H9 (cell line): ENCODE measurements at regions not wholly inside any gene's neighbourhood (a gene's known extent, or its start where the extent isn't known, plus 50 kb on each side); places are given as distances from the start of the nearest gene placed in this dataset.
A peak's percentile ranks its signal among the peaks of the same experiment; 100 is the strongest.

Experiments
- DNase-seq: peaks from one replicate; pipeline ENCODE4 v3.0.0-alpha.2; 2017
- H2AFZ ChIP-seq: one replicate; pipeline ENCODE4 v1.6.1; 2013; ENCODE audit warnings: mild to moderate bottlenecking, low read length, control low read depth, moderate library complexity
- H2AK5ac ChIP-seq: 2 replicates; pipeline ENCODE4 v1.6.1; 2013; ENCODE audit warnings: low read length, control low read depth, mixed read lengths; ENCODE audit not compliant: insufficient read length
- H2BK120ac ChIP-seq: one replicate; pipeline ENCODE4 v1.6.1; 2013; ENCODE audit warnings: low read depth, mild to moderate bottlenecking, low read length, control low read depth, inconsistent platforms; ENCODE audit not compliant: poor library complexity, severe bottlenecking
- H2BK12ac ChIP-seq: 2 replicates; pipeline ENCODE4 v1.6.1; 2013; ENCODE audit warnings: low read length, control low read depth, mixed read lengths, low read depth; ENCODE audit not compliant: insufficient read length
- H2BK15ac ChIP-seq: 2 replicates; pipeline ENCODE4 v1.6.1; 2013; ENCODE audit warnings: low read depth, low read length, control low read depth
- H2BK20ac ChIP-seq: one replicate; pipeline ENCODE4 v1.6.1; 2013; ENCODE audit warnings: low read depth, mild to moderate bottlenecking, low read length, control low read depth, inconsistent platforms; ENCODE audit not compliant: poor library complexity, severe bottlenecking
- H2BK5ac ChIP-seq: 2 replicates; pipeline ENCODE4 v1.6.1; 2013; ENCODE audit warnings: low read length, control low read depth, mixed read lengths; ENCODE audit not compliant: insufficient read length
- H3K14ac ChIP-seq: 2 replicates; pipeline ENCODE4 v1.6.1; 2013; ENCODE audit warnings: low read length, control low read depth; ENCODE audit not compliant: insufficient read depth
- H3K18ac ChIP-seq: 2 replicates; pipeline ENCODE4 v1.6.1; 2013; ENCODE audit warnings: low read depth, mild to moderate bottlenecking, mixed read lengths, low read length, control low read depth; ENCODE audit not compliant: insufficient read length
- H3K23ac ChIP-seq: 2 replicates; pipeline ENCODE4 v1.6.1; 2013; ENCODE audit warnings: low read length, control low read depth, mixed read lengths, low read depth; ENCODE audit not compliant: insufficient read length
- H3K23me2 ChIP-seq: 2 replicates; pipeline ENCODE4 v1.6.1; 2013; ENCODE audit warnings: low read depth, mild to moderate bottlenecking, mixed read lengths, low read length, control low read depth; ENCODE audit not compliant: insufficient read length, poor library complexity, severe bottlenecking
- H3K27ac ChIP-seq: 2 replicates; pipeline ENCODE4 v1.5.1; 2013; ENCODE audit warnings: low read length, control low read depth, mixed read lengths, low read depth; ENCODE audit not compliant: insufficient read length
- H3K27me3 ChIP-seq: 2 replicates; pipeline ENCODE4 v1.6.1; 2013; ENCODE audit warnings: low read length, control low read depth, inconsistent platforms; ENCODE audit not compliant: insufficient read depth
- H3K4ac ChIP-seq: 2 replicates; pipeline ENCODE4 v1.6.1; 2013; ENCODE audit warnings: low read depth, mild to moderate bottlenecking, control low read depth, inconsistent platforms, low read length, moderate library complexity
- H3K4me1 ChIP-seq: 2 replicates; pipeline ENCODE4 v1.6.1; 2013; ENCODE audit warnings: low read length, control low read depth, inconsistent platforms; ENCODE audit not compliant: insufficient read depth
- H3K4me2 ChIP-seq: 2 replicates; pipeline ENCODE4 v1.6.1; 2013; ENCODE audit warnings: low read length, control low read depth, mixed read lengths; ENCODE audit not compliant: insufficient read length, insufficient read depth
- H3K56ac ChIP-seq: 2 replicates; pipeline ENCODE4 v1.6.1; 2013; ENCODE audit warnings: low read depth, mild to moderate bottlenecking, mixed read lengths, low read length, control low read depth; ENCODE audit not compliant: insufficient read length
- H3K79me1 ChIP-seq: 2 replicates; pipeline ENCODE4 v1.6.1; 2013; ENCODE audit warnings: low read depth, mild to moderate bottlenecking, moderate library complexity, low read length, control low read depth, inconsistent platforms; ENCODE audit not compliant: insufficient read depth, poor library complexity, severe bottlenecking
- H3K79me2 ChIP-seq: 2 replicates; pipeline ENCODE4 v1.6.1; 2013; ENCODE audit warnings: low read length, control low read depth, inconsistent platforms; ENCODE audit not compliant: insufficient read depth
- H3K9ac ChIP-seq: 2 replicates; pipeline ENCODE4 v1.6.1; 2013; ENCODE audit warnings: low read length, control low read depth, mixed read lengths; ENCODE audit not compliant: insufficient read length; ENCODE audit errors: extremely low read depth
- H3K9me3 ChIP-seq: one replicate; pipeline ENCODE4 v1.6.1; 2013; ENCODE audit warnings: low read depth, low read length, inconsistent platforms; ENCODE audit not compliant: control insufficient read depth
- H3T11ph ChIP-seq: one replicate; pipeline ENCODE4 v1.6.1; 2013; ENCODE audit warnings: mild to moderate bottlenecking, low read length, control low read depth, inconsistent platforms
- H4K20me1 ChIP-seq: one replicate; pipeline ENCODE4 v1.6.1; 2013; ENCODE audit not compliant: control insufficient read depth, insufficient read length, insufficient read depth
- H4K5ac ChIP-seq: 2 replicates; pipeline ENCODE4 v1.6.1; 2013; ENCODE audit warnings: low read depth, mild to moderate bottlenecking, mixed read lengths, low read length, control low read depth; ENCODE audit not compliant: insufficient read length
- H4K8ac ChIP-seq: replicated peaks from 2 replicates; pipeline ENCODE4 v1.6.1; 2013; ENCODE audit warnings: low read length, control low read depth, mixed read lengths, low read depth; ENCODE audit not compliant: insufficient read length
- H4K91ac ChIP-seq: 2 replicates; pipeline ENCODE4 v1.6.1; 2013; ENCODE audit warnings: low read depth, mild to moderate bottlenecking, moderate library complexity, mixed read lengths, low read length, control low read depth; ENCODE audit not compliant: insufficient read length
- H3K27ac Mint-ChIP-seq, 3 experiments: 2 replicates in 2 of 3; 3 replicates in 1 of 3; pipeline ENCODE4 v1.8.0; 2020 to 2021; ENCODE audit warnings: mixed read lengths in 3 of 3, mild to moderate bottlenecking in 1 of 3, moderate library complexity in 1 of 3
- H3K27me3 Mint-ChIP-seq: 2 replicates; pipeline ENCODE4 v1.8.0; 2021; ENCODE audit warnings: low read depth, mild to moderate bottlenecking, moderate library complexity, mixed read lengths
- H3K36me3 Mint-ChIP-seq, 3 experiments: 2 replicates in 2 of 3; 3 replicates in 1 of 3; pipeline ENCODE4 v1.8.0; 2020 to 2021; ENCODE audit warnings: low read depth in 3 of 3, mixed read lengths in 3 of 3; ENCODE audit not compliant: insufficient read depth in 1 of 3
- H3K4me1 Mint-ChIP-seq, 2 experiments: 2 replicates each; pipeline ENCODE4 v1.8.0; 2020; ENCODE audit warnings: mixed read lengths in 2 of 2
- H3K4me3 Mint-ChIP-seq, 2 experiments: 2 replicates in 1 of 2; 3 replicates in 1 of 2; pipeline ENCODE4 v1.8.0; 2020 to 2021; ENCODE audit warnings: mild to moderate bottlenecking in 2 of 2, mixed read lengths in 2 of 2, moderate library complexity in 1 of 2
- H3K9me3 Mint-ChIP-seq, 2 experiments: 2 replicates in 1 of 2; 3 replicates in 1 of 2; pipeline ENCODE4 v1.8.0; 2020; ENCODE audit warnings: mild to moderate bottlenecking in 2 of 2, mixed read lengths in 2 of 2, moderate library complexity in 1 of 2
- CTCF ChIP-seq: fragments of 200-600 bp; sonication (generic); conservative IDR thresholded peaks from 3 replicates; pipeline ENCODE4 v1.8.0; 2021; ENCODE audit warnings: antibody characterized with exemption, mild to moderate bottlenecking
- WGBS: extraction: QIAGEN DNeasy Blood & Tissue Kit; methylation state at CpG from one replicate; pipeline ENCODE4 v1.1.7; 2013; ENCODE audit warnings: missing lambda C conversion rate, low lambda C conversion rate, mixed read lengths; ENCODE audit not compliant: insufficient read length; ENCODE audit errors: extremely low coverage; 5-methylcytosine and 5-hydroxymethylcytosine counted together

GRCh38 chr3:153601374-153601853, 439.4 kb downstream of the RAP2B start:
- Histone ChIP-seq H3K4me1 (no peaks in the 10 kb centered on the region), H3K4ac (no peak overlapping the region), H3K79me2 (no peaks in the 10 kb centered on the region), H3K56ac (no peak overlapping the region), H2BK5ac (no peak overlapping the region), H3K23me2 (no peaks in the 10 kb centered on the region), H2BK120ac (no peak overlapping the region), H3K9me3 (no peaks in the 10 kb centered on the region), H2AK5ac (no peak overlapping the region), H2AFZ (no peak overlapping the region), H3K27me3 (no peaks in the 10 kb centered on the region), H4K91ac (no peak overlapping the region), H3K79me1 (no peaks in the 10 kb centered on the region), H3T11ph (no peak overlapping the region), H3K9ac (no peak overlapping the region), H3K27ac (no peak overlapping the region), H4K20me1 (no peaks in the 10 kb centered on the region), H3K23ac (no peak overlapping the region), H4K8ac (no peak overlapping the region), H2BK15ac (no peak overlapping the region), H3K18ac (no peak overlapping the region), H2BK12ac (no peak overlapping the region), H3K4me2 (no peak overlapping the region), H3K14ac (no peak overlapping the region), H2BK20ac (no peak overlapping the region), H4K5ac (no peak overlapping the region)
- DNase-seq, result no peak
- no peak overlapping the region for H3K4me3 Mint-ChIP-seq
- H3K27ac Mint-ChIP-seq, result peak overlapping the region in 1 of 3 experiments; percentile 34; a peak in 1 of 7 replicates
- WGBS, result no CpG with 5 or more reads among the region's 1 CpG
- TF ChIP-seq CTCF, result no peak
- H3K9me3 Mint-ChIP-seq, result no peaks in the 10 kb centered on the region
- no peaks in the 10 kb centered on the region for H3K27me3 Mint-ChIP-seq
- no peaks in the 10 kb centered on the region for H3K36me3 Mint-ChIP-seq
- H3K4me1 Mint-ChIP-seq, result peaks cover 3% of the 10 kb centered on the region in 2 experiments; a peak in 3 of 4 replicates
